Astrocyte (in vitro differentiated cells and primary cell): ENCODE measurements at regions not wholly inside any gene's neighbourhood (a gene's known extent, or its start where the extent isn't known, plus 50 kb on each side); places are given as distances from the start of the nearest gene placed in this dataset.

ENCODE experiments used
- CTCF ChIP-seq: IDR thresholded peaks from 2 replicates; pipeline ENCODE4 v1.5.1; 2011; ENCODE audit warnings: low read depth, mild to moderate bottlenecking, inconsistent platforms, low read length, moderate library complexity; ENCODE audit not compliant: insufficient read depth
- EZH2 ChIP-seq: IDR thresholded peaks from 2 replicates; pipeline ENCODE4 v1.6.1; 2012; ENCODE audit warnings: mild to moderate bottlenecking, low read length, inconsistent platforms; ENCODE audit not compliant: insufficient read depth

GRCh38 chr15:69608661-69609060 is 156.0 kb downstream of the RPLP1 start:
- no peak for TF ChIP-seq CTCF
- no peak for TF ChIP-seq EZH2
